Mucosa of stomach (tissue), 1 donor: ENCODE measurements at regions not wholly inside any gene's neighbourhood (a gene's known extent, or its start where the extent isn't known, plus 50 kb on each side); places are given as distances from the start of the nearest gene placed in this dataset.

Experiments
- H3K27me3 ChIP-seq: one replicate; pipeline ENCODE4 v1.7.0; 2013; ENCODE audit warnings: mild to moderate bottlenecking, low read length; ENCODE audit not compliant: control insufficient read depth, insufficient read depth
- H3K36me3 ChIP-seq: one replicate; pipeline ENCODE4 v1.7.0; 2013; ENCODE audit warnings: low read length; ENCODE audit not compliant: control insufficient read depth, insufficient read depth
- H3K4me1 ChIP-seq: one replicate; pipeline ENCODE4 v1.7.0; 2013; ENCODE audit warnings: mild to moderate bottlenecking, low read length; ENCODE audit not compliant: control insufficient read depth, insufficient read depth
- H3K4me3 ChIP-seq: one replicate; pipeline ENCODE4 v1.7.0; 2013; ENCODE audit warnings: low read length
- H3K9ac ChIP-seq: one replicate; pipeline ENCODE4 v1.7.0; 2013; ENCODE audit warnings: mild to moderate bottlenecking, low read length, moderate library complexity
- H3K9me3 ChIP-seq: one replicate; pipeline ENCODE4 v1.7.0; 2013; ENCODE audit warnings: mild to moderate bottlenecking, low read length, moderate library complexity; ENCODE audit not compliant: control insufficient read depth
- donor health status: Pancreatic carcinoma.

DNA sequence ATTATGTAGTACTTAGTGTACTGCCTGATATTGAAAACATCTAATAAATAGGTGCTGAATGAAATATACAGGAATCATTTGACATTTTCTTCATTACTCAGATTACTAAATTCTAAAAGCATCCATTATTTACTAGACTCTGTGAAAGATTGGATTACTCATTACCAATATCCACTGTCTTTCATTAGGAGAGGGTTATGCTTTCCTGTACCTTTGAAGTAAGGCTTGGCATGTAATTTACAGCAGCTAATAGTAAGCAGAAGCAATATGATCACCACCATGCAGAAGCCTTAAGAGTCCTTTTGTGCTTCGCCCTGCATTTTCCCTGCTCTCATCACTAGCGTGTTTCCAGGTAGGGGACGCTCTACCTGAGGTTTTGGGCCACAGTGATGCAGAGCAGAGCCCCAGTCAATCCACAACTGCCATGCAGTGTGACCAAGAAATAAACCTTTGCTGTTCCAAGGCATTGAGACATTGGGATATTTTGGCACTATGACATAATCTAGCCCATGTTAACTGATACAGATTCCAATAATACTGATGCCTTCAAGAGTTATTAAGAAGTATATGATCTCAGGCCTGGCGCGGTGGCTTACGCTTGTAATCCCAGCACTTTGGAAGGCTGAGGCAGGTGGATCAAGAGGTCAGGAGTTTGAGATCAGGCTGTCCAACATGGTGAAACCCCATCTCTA, 502.8 kb upstream of the MARCKS start:
- no peak overlapping the region for H3K4me3 ChIP-seq

DNA sequence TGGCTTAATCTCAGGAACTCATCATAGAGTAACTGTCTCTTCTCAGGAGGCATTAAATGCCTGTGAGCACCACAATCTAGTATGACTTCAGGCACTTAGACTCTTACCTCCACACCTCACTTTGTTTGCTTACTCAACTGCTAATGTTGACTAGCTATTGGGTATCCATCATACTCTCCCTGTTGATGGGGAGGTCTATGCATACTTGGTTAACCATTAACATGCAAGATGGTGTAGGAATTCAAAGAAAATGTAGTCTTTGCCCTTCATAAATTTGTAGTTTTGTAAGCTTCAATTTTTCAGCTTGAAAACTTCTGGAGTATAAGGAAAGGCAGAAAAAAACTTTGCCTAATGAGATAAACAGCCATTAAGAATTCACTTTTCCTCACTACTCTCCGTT, 501.0 kb upstream of the MARCKS start:
- Histone ChIP-seq H3K4me1 (peaks cover 26% of the 10 kb centered on the region), H3K27me3 (no peaks in the 10 kb centered on the region), H3K9me3 (no peaks in the 10 kb centered on the region), H3K9ac (no peak overlapping the region), H3K36me3 (no peaks in the 10 kb centered on the region), H3K4me3 (no peak overlapping the region)

More for the DNA sequence above, 502.8 kb upstream of the MARCKS start:
- H3K27me3 ChIP-seq, result no peaks in the 10 kb centered on the region
- H3K36me3 ChIP-seq, result no peaks in the 10 kb centered on the region
- peaks cover 25% of the 10 kb centered on the region for H3K4me1 ChIP-seq
- H3K9ac ChIP-seq, result no peak overlapping the region
- no peaks in the 10 kb centered on the region for H3K9me3 ChIP-seq

DNA sequence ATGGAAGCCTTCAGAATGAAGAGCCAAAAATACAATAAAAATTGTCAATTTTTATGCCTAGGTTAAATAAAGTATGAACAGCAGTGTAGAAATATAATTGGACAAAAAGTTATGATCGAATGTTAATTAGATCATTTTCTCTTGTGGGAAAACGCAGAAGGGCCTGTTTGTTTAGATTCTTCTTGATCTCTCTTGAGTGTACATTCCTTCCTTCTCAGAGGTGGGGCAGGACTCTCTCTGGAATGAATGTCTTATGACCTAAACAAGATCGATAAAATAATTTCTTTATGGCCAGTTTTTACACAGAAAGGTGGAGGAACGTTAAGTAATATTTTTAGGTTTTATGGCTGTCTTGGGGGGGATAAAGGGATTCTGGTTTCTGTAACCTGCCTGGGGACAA, 500.1 kb upstream of the MARCKS start:
- Histone ChIP-seq H3K4me1 (peaks cover 24% of the 10 kb centered on the region), H3K9me3 (no peaks in the 10 kb centered on the region), H3K36me3 (no peaks in the 10 kb centered on the region), H3K27me3 (no peaks in the 10 kb centered on the region), H3K4me3 (no peak overlapping the region), H3K9ac (no peak overlapping the region)

DNA sequence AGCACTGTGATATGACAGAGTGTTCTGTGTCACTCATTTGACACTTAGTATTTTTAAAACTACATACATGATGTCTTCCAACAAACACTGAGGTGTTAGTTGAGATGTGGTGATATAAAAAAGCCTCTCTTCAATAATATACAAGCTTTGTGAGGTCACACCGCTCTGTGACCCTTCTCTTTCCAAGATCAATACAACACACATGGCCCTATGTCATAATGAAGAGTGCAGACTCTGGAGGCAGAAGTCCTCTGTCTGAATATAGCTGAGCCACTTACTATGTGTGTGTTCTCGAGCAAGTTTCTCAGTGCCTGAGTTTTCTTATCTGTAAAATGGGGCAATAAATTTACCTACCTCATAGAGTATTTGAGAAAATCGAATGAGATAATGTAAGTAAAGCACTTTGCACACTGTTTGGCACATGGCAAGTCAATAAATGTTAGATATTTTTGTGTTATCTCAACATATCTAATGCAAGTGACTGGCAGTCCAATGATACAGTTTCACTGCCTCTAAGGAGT, 499.0 kb upstream of the MARCKS start:
- Histone ChIP-seq H3K36me3 (no peaks in the 10 kb centered on the region), H3K4me3 (no peak overlapping the region), H3K27me3 (no peaks in the 10 kb centered on the region), H3K9ac (no peak overlapping the region), H3K9me3 (no peaks in the 10 kb centered on the region), H3K4me1 (peaks cover 24% of the 10 kb centered on the region)

DNA sequence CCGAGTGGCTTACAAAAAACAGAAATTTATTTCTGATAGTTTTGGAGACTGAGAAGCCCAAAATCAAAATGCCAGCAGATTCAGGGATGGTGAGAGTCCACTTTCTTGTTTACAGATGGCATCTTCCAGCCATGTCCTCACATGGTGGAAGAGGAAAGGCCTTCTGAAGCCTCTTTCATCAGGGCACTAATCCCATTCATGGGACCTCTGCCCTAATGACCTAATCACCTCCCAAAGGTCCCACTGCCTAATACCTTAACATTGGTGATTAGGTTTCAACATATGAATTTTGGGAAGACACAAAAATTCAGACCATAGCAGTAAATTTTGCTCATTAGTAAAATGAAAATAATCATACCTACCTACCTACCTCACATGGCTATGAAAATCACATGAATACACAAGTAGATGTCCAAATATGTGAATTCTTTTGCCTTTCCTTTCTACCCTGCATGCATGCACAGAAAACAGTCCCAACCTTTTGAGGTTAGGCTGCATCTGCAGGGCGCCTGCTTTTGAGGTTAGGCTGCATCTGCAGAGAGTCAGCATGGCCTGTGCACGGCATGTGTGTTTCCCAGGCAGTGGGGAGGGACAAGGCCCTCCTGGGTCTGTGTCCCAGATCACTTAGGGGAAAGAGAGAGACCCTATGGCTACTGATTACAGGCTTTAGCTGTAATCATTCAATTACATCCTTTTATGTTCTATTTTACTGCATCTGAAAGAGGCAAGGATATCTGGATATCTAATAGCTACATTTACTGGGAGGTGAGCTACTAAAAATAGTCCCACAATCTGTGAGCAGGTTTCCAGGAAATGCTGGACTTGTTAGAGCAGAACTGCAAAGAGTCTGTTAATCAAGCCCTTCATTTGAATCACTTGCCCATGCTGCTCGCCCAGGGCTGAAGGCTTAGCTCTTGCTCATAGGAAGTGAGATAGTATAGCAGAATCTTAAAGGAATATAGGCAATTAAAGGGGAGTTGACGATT, 497.7 kb upstream of the MARCKS start:
- Histone ChIP-seq H3K27me3 (no peaks in the 10 kb centered on the region), H3K9me3 (no peaks in the 10 kb centered on the region), H3K4me3 (no peak overlapping the region), H3K9ac (no peak overlapping the region), H3K4me1 (peaks cover 17% of the 10 kb centered on the region), H3K36me3 (no peaks in the 10 kb centered on the region)

DNA sequence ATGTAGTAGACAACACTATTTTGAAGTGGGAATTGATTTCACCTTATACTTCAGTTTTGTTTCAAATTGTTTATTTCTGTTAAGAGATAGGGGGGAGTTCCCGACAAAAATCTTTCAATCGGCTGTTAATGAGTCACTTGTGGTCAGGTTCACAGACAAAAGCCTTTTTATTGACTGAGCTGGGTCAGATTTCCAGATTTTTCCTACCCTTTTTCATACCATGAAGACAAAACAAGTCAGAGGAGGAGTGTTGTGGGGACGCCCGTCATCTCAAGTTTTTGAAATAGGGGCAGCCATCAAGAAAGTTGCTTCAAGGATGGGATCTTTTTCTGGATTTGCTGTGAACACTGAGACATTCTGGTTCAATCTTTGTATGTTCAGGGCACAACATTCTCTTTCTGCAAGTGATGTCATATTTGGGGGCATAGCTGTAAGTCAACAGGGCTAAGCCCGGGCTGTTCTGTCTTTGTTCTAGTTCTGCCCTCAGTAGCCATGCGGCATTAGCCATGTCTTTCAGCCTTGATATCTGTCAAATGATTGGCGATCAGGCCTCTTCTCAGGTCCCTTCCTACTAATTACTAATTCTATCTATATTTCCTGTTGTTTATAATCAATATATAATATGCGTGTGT, 496.0 kb upstream of the MARCKS start:
- Histone ChIP-seq H3K9ac (no peak overlapping the region), H3K27me3 (no peaks in the 10 kb centered on the region), H3K4me3 (no peak overlapping the region), H3K36me3 (no peaks in the 10 kb centered on the region), H3K4me1 (peaks cover 17% of the 10 kb centered on the region), H3K9me3 (no peaks in the 10 kb centered on the region)

DNA sequence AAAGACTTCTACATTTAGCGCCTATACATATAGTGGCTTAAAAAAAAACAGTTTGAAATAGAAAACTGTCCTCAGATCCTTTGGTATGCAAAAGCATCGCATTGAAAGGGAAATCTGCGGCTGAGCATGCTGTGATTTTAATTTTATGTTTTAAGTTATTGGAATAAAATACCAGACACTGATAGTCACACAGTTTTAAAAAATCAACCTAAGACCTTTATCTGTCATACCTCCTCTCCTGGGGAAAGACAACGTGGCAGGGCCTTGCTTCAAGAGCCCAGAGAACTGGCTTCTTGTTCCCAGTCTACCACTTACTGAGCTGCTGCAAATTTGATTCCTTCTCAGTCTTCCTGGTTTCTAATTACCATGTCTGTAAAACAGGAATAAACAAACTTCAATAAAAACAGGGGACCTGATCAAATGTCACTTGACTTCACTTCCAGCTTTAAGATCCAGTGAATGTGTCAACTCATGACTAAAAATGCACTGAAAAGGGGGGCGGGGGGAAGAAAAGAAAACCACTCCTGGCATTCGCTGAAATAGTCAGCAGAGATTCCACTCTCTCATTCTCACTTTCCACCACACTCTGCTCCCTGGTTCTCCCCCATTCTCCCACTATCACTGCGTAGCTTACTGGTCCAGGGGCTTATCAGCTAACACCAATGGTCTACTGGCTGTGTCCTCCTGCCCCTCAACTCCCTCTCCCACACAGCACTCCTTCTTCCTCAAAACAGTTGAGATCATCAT, 494.7 kb upstream of the MARCKS start:
- Histone ChIP-seq H3K36me3 (no peaks in the 10 kb centered on the region), H3K9ac (no peak overlapping the region), H3K4me1 (peaks cover 17% of the 10 kb centered on the region), H3K27me3 (no peaks in the 10 kb centered on the region), H3K4me3 (no peak overlapping the region), H3K9me3 (no peaks in the 10 kb centered on the region)

DNA sequence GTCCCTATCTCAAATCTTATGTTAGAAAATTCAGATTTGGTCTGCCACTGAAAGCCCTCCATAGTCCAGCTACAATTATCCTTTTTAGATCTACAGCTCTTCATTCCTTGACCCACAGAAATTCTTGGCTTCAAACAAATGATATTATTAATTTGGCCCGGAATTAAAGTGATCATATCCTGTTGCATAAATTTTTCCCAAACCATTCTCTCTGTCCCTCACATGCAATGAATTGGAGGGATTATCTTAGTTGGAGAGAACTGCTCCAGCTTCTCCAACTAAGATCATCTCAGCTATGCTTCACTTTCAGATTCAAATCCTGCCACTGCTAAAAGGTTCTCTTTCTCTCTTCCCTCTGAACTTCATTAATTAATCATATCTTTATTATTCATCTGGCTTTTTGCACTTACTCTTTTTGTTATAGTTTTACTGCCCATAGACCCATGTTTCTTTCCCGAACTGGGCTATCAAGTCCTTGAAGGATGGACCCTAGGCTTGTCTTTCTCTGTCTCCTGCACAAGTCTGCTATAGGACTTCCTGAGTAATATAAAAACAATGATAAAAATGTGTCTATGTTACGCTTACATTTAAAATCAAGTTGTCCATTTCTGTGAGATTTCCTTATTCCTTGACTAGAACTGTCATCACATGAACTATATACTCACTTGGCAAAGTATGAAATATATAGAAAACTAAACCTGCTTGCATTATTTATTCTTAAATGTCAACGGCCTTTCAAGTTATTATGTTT, 493.9 kb upstream of the MARCKS start:
- Histone ChIP-seq H3K9me3 (no peaks in the 10 kb centered on the region), H3K27me3 (no peaks in the 10 kb centered on the region), H3K4me1 (peaks cover 17% of the 10 kb centered on the region), H3K4me3 (no peak overlapping the region), H3K9ac (no peak overlapping the region), H3K36me3 (no peaks in the 10 kb centered on the region)

DNA sequence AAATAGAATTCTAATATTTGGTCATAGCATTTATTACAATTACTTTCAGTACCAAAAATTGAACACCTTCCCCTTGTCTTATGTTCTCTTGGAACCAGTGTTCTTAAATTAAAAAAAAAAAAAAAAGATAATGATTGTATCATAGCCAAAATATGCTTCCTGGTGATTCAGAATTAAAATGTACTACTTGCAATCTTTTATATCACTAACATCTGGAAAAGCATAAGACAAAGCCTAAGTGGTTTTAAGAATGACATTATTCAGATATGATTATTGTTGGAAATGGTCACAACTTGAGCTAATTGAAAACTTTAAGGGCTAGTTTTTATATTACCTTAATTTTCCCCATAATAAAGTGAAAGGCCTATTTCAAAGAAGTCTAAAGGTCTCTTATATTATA, 493.3 kb upstream of the MARCKS start:
- Histone ChIP-seq H3K4me1 (peaks cover 17% of the 10 kb centered on the region), H3K9ac (no peak overlapping the region), H3K4me3 (no peak overlapping the region)

DNA sequence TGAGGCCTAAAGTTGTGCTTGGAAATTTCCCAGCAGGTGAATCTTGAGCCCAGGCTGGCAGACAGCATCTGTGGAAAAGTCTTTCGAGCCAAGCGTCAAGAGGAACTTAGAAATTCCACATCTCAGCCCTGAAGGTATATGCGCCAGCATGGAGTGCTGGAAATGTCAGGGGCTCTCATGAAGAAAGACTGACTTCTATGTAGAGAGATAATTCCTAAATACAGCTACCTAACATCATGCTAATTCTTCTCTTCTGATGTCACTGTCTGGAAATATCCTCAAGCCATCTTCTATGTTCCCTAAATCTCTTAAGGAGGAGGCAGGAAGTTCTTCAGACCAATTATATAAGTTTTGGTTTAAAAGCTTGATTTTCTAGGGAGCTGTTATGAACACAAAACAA, 492.4 kb upstream of the MARCKS start:
- H3K9me3 ChIP-seq, result no peaks in the 10 kb centered on the region
- peaks cover 13% of the 10 kb centered on the region for H3K4me1 ChIP-seq
- H3K9ac ChIP-seq, result no peak overlapping the region
- no peaks in the 10 kb centered on the region for H3K27me3 ChIP-seq
- no peaks in the 10 kb centered on the region for H3K36me3 ChIP-seq
- no peak overlapping the region for H3K4me3 ChIP-seq

More for the DNA sequence above, 493.3 kb upstream of the MARCKS start:
- H3K36me3 ChIP-seq, result no peaks in the 10 kb centered on the region
- no peaks in the 10 kb centered on the region for H3K9me3 ChIP-seq
- H3K27me3 ChIP-seq, result no peaks in the 10 kb centered on the region

DNA sequence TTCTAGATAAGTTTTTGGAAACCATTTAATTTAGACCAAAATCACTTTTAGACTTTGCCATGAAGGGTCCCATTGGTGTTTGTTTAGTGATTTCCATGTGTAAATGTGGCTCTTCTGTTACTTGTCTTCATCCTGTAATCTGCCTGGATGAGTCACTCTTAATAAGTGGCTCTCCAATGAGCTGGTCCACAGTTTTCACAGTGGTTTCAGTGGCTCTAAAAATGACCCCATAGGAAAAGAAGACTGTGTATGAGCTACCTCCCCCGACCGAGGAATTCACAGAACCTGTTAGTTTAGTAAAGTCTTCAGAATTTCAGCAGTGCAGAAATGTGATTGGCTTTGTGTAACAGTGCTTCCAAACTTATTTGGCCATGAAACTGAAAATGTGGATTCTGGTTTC, 492.0 kb upstream of the MARCKS start:
- Histone ChIP-seq H3K9me3 (no peaks in the 10 kb centered on the region), H3K4me3 (no peak overlapping the region), H3K9ac (no peak overlapping the region), H3K36me3 (no peaks in the 10 kb centered on the region), H3K4me1 (peaks cover 9% of the 10 kb centered on the region), H3K27me3 (no peaks in the 10 kb centered on the region)
